ENCODE measurements at regions not wholly inside any gene's neighbourhood (a gene's known extent, or its start where the extent isn't known, plus 50 kb on each side); places are given as distances from the start of the nearest gene placed in this dataset.

DNA sequence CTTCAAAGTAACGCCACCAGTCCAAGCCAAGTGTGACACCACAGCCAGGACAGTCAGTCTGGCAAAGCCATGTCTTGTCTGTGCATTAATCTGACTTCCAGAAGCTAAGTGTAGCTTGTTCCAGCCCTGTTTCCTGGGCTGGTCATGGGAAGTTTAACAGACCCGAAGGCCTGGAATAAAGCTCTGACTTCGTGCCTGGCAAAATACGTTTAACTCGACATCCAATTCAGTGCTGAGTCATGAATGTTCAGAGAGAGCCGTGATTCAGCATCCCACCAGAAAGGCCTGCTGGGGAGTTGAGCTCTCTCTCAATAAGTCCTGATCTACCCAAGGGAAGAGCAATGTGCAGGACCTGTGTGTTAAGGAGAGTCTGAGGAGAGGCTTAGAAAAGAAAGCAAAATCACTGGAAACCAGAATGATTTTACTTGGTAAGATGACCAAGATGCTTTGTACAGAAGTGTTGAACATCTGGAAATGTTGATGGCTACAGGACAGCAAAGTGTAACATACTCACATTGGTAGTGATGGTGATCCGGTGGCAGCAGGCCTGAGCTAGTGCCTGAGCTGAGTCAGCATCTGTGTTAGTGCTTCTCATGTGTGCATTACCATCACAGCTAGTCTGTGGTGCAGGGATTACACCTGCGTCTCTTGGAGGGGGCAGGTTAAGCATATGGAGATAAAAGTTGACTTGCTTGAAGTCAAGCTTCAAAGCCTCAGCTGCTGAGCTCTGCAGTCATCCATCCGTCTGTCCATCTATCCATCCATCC, 743.7 kb upstream of the HS6ST1 start:
- H3K27ac Mint-ChIP-seq = no peak overlapping the region
- H3K27me3 Mint-ChIP-seq (ENCODE audit: insufficient read depth) = no peaks in the 10 kb centered on the region
- DNase-seq (ENCODE audit: low spot score) = no peak
- H3K4me1 Mint-ChIP-seq (ENCODE audit: low read depth) = peaks cover 9% of the 10 kb centered on the region
- intact Hi-C loops (cut with micrococcal nuclease) = no loop called here
- H3K9me3 Mint-ChIP-seq = no peaks in the 10 kb centered on the region
- no peaks in the 10 kb centered on the region for H3K36me3 Mint-ChIP-seq (ENCODE audit: low read depth)
- no peak overlapping the region for H3K4me3 Mint-ChIP-seq

DNA sequence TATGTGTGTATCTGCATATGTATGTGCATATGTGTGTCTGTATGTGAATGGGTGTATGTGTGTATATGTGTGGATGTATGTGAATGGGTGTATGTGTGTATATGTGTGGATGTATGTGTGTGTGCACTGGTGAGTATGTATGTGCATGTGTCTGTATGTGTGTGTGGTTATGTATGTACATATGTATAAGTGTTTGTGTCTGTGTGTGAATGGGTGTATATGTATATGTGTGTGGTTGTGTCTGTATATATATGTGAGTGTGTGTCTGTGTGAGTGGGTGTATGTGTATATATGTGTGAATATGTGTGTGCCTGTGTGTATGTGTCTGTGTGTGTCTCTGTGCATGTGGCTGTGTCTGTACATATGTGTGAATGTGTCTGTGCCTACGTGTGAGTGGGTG, 748.4 kb upstream of the HS6ST1 start:
- no peak overlapping the region for H3K27ac Mint-ChIP-seq

DNA sequence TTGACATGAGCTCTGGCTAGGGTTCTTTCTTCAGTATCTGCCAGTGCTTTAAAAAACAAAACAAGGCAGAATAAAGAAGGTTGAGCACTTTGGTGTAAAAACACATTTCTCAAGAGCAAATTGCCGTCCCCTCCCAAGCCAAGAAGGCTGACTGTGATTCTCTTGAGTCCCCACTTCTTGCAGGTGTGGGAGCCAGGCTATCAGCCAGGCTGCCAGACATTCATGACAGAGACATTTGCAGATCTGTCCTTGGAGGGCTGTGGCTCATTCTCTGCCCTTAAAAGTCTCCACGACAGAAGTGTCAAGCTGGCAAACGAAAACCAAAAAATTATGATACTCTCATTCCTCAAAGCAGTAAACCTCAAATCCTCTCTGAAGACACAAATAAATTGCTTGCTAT, 749.3 kb upstream of the HS6ST1 start:
- no peaks in the 10 kb centered on the region for H3K27me3 Mint-ChIP-seq (ENCODE audit: insufficient read depth)
- intact Hi-C loops (cut with micrococcal nuclease) = no loop called here

More for the DNA sequence above, 748.4 kb upstream of the HS6ST1 start:
- H3K4me1 Mint-ChIP-seq (ENCODE audit: low read depth) = no peaks in the 10 kb centered on the region
- no peak overlapping the region for H3K4me3 Mint-ChIP-seq
- no peaks in the 10 kb centered on the region for H3K36me3 Mint-ChIP-seq (ENCODE audit: low read depth)
- no peak for DNase-seq (ENCODE audit: low spot score)
- H3K9me3 Mint-ChIP-seq = no peaks in the 10 kb centered on the region
- intact Hi-C loops (cut with micrococcal nuclease) = no loop called here
- no peaks in the 10 kb centered on the region for H3K27me3 Mint-ChIP-seq (ENCODE audit: insufficient read depth)

DNA sequence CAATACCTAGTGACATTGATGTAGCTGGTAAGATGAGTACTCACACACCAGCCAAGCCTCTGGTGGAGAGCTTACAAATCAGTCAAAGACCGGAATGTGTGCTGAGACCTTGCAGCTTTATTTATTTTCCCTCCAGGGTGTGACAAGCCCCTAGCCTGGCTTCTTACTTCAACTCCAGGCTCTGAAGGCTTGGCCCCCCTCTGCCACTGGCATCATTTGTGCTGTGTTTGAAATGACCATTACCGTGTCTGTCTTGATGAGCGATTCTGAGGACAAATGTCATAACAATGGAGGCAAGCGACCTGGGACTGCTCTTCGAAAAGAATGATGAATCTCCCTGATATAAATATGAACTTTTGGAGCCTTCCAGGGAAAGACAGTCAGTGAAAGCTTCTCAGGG, 749.9 kb upstream of the HS6ST1 start:
- H3K27ac Mint-ChIP-seq = no peak overlapping the region
- H3K4me1 Mint-ChIP-seq (ENCODE audit: low read depth) = no peaks in the 10 kb centered on the region
- intact Hi-C loops (cut with micrococcal nuclease) = no loop called here
- no peaks in the 10 kb centered on the region for H3K36me3 Mint-ChIP-seq (ENCODE audit: low read depth)
- H3K27me3 Mint-ChIP-seq (ENCODE audit: insufficient read depth) = no peaks in the 10 kb centered on the region
- no peak for DNase-seq (ENCODE audit: low spot score)
- no peaks in the 10 kb centered on the region for H3K9me3 Mint-ChIP-seq
- H3K4me3 Mint-ChIP-seq = no peak overlapping the region

More for the DNA sequence above, 749.3 kb upstream of the HS6ST1 start:
- Mint-ChIP-seq H3K4me1 (ENCODE audit: low read depth) (no peaks in the 10 kb centered on the region), H3K4me3 (no peak overlapping the region), H3K27ac (no peak overlapping the region), H3K36me3 (ENCODE audit: low read depth) (no peaks in the 10 kb centered on the region), H3K9me3 (no peaks in the 10 kb centered on the region)
- DNase-seq (ENCODE audit: low spot score) = no peak

DNA sequence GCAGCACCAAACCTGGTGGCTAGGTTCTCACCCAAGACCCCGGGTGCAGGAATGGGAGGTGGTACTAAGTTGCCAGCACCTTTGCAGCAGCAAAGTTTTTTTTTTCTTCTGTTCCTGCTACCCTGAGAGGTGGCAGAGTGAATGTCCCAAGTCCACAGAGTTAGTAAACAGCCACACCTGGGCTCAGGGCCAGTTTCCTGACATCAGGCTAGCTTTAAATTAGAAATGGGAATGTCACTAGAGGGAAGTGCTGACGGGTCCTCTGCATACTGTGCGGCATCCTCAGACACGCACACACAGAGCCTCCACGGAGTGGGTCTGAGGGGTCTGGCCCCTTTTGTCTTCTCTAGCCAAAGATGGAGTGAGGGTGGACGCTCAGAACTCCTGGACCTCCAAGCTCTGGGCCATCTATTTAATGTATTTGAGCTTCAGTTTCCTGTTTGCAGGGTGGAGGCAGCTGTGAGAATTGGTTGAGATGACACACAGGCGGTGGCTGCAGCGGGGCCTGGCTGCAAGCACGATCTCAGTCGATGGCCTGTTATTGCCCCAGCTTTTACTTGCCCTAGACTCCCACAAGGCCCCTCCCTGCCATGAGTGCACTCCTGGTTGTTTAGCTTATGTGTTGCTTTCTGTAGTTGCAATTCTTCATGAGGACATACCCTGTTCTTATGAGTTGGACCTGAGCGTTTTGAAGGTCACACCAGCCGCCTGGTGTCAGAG, 751.4 kb upstream of the HS6ST1 start:
- H3K27me3 Mint-ChIP-seq (ENCODE audit: insufficient read depth) = no peaks in the 10 kb centered on the region

DNA sequence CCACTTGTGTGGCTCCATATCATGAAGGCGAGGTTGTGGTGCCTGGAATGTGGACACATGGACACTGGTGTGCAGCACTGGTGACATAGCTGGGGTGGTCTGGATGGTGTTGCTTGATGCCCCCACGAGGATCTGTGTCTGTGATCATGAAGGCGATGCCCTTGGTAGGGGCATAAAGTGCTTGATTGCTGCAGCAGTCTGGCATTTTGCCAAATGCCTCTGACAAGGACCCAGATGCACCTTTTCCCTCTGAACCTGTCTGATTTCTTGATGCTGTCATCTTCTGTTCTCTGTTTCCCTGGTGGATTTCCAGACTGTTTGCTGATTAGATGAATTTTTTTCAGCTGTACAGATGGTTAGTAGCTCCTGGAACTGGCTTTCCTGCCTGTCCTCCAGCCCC, 752.0 kb upstream of the HS6ST1 start:
- no peak overlapping the region for H3K27ac Mint-ChIP-seq
- H3K9me3 Mint-ChIP-seq = no peaks in the 10 kb centered on the region
- intact Hi-C loops (cut with micrococcal nuclease) = no loop called here
- H3K4me3 Mint-ChIP-seq = no peak overlapping the region
- no peak for DNase-seq (ENCODE audit: low spot score)
- no peaks in the 10 kb centered on the region for H3K36me3 Mint-ChIP-seq (ENCODE audit: low read depth)
- H3K27me3 Mint-ChIP-seq (ENCODE audit: insufficient read depth) = no peaks in the 10 kb centered on the region
- H3K4me1 Mint-ChIP-seq (ENCODE audit: low read depth) = no peaks in the 10 kb centered on the region

More for the DNA sequence above, 751.4 kb upstream of the HS6ST1 start:
- no peak overlapping the region for H3K4me3 Mint-ChIP-seq
- no peaks in the 10 kb centered on the region for H3K4me1 Mint-ChIP-seq (ENCODE audit: low read depth)
- DNase-seq (ENCODE audit: low spot score) = no peak
- no peaks in the 10 kb centered on the region for H3K9me3 Mint-ChIP-seq
- H3K27ac Mint-ChIP-seq = no peak overlapping the region
- intact Hi-C loops (cut with micrococcal nuclease) = no loop called here
- no peaks in the 10 kb centered on the region for H3K36me3 Mint-ChIP-seq (ENCODE audit: low read depth)

DNA sequence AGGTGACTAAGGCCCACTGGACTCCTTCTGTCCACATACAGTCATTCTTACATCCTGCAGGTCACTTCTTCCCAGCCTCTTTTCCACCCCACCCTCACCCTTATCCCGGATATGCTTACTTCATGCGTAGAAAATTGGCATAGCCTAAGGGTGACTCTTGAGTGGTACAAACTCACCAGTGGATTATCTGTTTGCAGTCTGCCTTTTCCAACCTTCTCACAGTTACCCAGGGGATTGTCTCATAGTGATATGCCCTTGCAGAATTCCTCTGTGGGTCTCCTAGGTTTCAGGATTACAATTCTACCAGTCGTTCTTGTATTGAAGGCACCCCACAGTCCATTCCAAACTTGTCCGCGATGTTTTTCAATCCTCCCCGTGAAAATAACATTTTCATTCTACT, 752.9 kb upstream of the HS6ST1 start:
- H3K27me3 Mint-ChIP-seq (ENCODE audit: insufficient read depth) = no peaks in the 10 kb centered on the region
- no peaks in the 10 kb centered on the region for H3K4me1 Mint-ChIP-seq (ENCODE audit: low read depth)
- intact Hi-C loops (cut with micrococcal nuclease) = no loop called here
- no peak overlapping the region for H3K27ac Mint-ChIP-seq
- DNase-seq (ENCODE audit: low spot score) = no peak
- no peak overlapping the region for H3K4me3 Mint-ChIP-seq
- no peaks in the 10 kb centered on the region for H3K36me3 Mint-ChIP-seq (ENCODE audit: low read depth)
- no peaks in the 10 kb centered on the region for H3K9me3 Mint-ChIP-seq

DNA sequence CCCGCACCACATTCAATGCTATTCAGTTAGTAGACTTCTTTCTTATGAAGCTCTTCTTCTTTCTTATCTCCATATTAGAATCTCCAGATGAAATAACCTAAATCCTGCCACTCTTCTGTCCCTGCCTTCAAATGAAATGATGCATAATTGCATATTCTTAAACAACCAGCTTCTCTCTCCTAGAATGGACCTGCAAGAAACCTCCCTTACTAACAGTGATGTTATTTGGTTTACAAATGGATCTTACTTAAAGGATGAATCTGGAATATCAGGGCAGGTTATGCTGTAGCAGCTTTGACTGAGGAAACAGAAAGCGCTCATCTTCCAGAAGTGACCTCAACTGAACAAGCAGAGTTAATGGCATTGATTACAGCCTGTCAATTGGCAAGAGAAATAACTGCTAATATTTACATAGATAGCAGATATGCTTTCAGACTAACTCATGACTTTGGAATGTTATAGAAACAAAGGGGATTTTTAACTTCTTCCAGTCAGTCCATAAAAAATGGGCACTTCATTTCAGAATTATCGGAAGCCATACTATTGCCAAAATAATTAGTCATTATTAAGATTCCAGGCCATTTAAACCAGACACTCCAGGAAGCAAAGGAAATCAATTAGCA, 755.7 kb upstream of the HS6ST1 start:
- Mint-ChIP-seq H3K9me3 (no peaks in the 10 kb centered on the region), H3K36me3 (ENCODE audit: low read depth) (no peaks in the 10 kb centered on the region), H3K4me1 (ENCODE audit: low read depth) (no peaks in the 10 kb centered on the region), H3K4me3 (no peak overlapping the region), H3K27ac (no peak overlapping the region), H3K27me3 (ENCODE audit: insufficient read depth) (no peaks in the 10 kb centered on the region)
- DNase-seq (ENCODE audit: low spot score) = no peak
- intact Hi-C loops (cut with micrococcal nuclease) = no loop called here

DNA sequence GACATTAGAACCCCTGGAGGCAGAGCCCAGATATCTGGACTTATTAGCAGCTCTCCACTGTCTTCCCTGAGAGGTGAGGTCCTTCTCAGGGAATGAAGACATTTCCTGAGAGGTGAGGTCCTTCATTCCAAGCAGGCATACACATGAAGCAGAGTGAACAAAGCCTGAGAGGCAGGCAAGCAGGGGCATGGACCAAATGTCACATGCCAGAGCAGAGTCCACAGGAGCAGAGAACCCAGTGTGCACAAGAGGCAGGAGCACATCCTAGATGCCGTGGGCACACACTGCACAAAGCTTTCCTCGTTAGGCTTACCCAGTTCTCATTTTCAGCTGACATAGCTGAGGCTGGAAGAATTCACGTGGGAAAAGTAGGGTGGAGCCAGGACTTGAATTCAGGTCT, 759.9 kb upstream of the HS6ST1 start:
- Mint-ChIP-seq H3K4me3 (no peak overlapping the region), H3K27me3 (ENCODE audit: insufficient read depth) (peaks cover 1% of the 10 kb centered on the region), H3K9me3 (no peaks in the 10 kb centered on the region), H3K4me1 (ENCODE audit: low read depth) (no peaks in the 10 kb centered on the region), H3K36me3 (ENCODE audit: low read depth) (no peaks in the 10 kb centered on the region), H3K27ac (no peak overlapping the region)
- intact Hi-C loops (cut with micrococcal nuclease) = no loop called here
- DNase-seq (ENCODE audit: low spot score) = no peak

DNA sequence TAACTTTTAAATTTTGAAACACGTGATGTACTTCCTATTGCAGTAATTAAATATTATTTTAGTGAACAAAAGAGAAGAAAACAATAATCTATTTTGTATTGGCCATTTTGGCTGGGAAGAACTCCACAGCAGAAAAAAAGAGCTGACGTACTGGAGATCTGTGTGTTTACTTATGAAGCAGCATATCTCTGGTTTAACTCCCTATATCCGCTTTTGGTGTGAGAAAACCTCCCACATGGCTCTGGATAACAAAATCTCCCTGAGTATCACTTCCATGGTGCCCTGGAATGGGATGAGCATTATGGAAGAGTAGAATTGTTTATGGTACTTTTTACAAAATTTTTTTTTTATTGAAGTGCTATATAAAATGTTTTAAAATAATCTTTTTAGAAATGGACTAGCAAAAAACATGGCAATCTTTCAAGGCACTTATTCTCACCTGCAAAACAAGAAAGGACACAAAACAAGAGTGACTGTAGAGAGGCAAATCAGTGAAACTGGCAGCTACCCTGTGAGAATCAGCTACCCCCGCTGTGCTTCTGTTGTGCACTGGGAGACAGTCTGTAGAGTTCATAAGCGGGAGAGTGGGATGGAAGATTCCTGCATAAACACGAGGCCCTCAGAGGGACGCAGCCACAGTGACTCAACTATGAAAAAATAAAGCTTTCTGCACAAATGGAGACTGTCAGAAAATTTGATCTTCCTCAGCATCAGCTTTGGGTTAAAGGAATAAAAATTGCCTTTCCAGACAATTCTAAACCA, 762.2 kb upstream of the HS6ST1 start:
- Mint-ChIP-seq H3K36me3 (ENCODE audit: low read depth) (no peaks in the 10 kb centered on the region), H3K4me3 (no peak overlapping the region), H3K27ac (no peak overlapping the region), H3K9me3 (no peaks in the 10 kb centered on the region), H3K27me3 (ENCODE audit: insufficient read depth) (peaks cover 3% of the 10 kb centered on the region), H3K4me1 (ENCODE audit: low read depth) (no peaks in the 10 kb centered on the region)
- no peak for DNase-seq (ENCODE audit: low spot score)
- intact Hi-C loops (cut with micrococcal nuclease) = no loop called here

DNA sequence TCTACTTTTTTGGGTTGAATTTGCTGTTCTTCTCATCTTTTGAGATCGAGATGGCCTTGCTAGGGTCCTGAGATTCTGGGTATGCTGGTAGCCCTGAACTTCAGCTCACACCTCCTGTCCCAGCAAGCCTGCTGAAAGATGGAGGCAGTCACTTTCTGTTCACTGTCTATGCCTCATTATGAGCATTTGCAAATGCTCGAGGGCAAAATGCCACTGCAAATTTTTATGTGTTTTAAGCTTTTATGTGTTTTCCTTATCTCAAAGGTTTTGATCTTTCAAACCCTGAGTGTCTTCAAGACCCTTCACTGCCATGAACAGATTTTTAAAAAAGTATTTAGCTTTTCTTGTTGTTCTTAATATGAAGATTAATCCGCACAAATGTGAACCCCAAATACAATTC, 766.7 kb upstream of the HS6ST1 start:
- intact Hi-C loops (cut with micrococcal nuclease) = no loop called here
- DNase-seq (ENCODE audit: low spot score) = no peak
- H3K27me3 Mint-ChIP-seq (ENCODE audit: insufficient read depth) = peaks cover 11% of the 10 kb centered on the region

DNA sequence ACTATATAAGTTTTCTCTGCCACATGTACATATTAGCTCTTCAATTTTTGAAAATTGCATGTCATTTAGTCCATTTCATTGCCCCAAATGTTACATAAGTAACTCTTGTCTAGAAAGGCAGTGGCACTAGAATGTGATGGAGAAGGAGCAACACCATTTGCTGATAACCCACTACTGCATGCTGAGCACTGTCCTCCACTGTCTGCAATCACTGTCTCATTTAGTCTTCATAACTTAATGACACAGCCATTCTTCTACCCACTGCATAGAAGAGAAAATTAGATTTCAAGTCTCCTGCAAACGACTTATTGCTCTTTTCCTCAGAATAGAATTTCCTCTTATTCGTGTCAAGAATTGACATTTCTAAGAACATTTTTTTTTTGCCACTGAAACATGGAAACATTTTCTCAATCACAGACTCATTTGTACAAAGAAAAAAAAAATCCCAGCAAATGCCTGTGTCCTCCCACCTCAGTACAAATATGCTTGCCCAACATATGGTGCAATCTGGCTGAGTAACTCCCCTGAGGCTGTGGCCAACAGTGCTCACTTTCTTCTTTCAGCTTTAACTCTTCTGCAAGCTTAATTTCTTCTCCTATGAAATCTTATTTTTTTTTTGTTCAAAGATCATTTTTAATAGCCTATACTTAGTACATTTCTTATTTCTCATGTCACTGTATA, 768.6 kb upstream of the HS6ST1 start:
- no peak overlapping the region for H3K27ac Mint-ChIP-seq
- H3K9me3 Mint-ChIP-seq = no peaks in the 10 kb centered on the region
- no peak overlapping the region for H3K4me3 Mint-ChIP-seq
- H3K27me3 Mint-ChIP-seq (ENCODE audit: insufficient read depth) = peaks cover 11% of the 10 kb centered on the region
- intact Hi-C loops (cut with micrococcal nuclease) = no loop called here
- no peaks in the 10 kb centered on the region for H3K36me3 Mint-ChIP-seq (ENCODE audit: low read depth)
- no peak for DNase-seq (ENCODE audit: low spot score)
- H3K4me1 Mint-ChIP-seq (ENCODE audit: low read depth) = no peaks in the 10 kb centered on the region

More for the DNA sequence above, 766.7 kb upstream of the HS6ST1 start:
- Mint-ChIP-seq H3K27ac (no peak overlapping the region), H3K4me1 (ENCODE audit: low read depth) (no peaks in the 10 kb centered on the region), H3K36me3 (ENCODE audit: low read depth) (no peaks in the 10 kb centered on the region), H3K9me3 (no peaks in the 10 kb centered on the region), H3K4me3 (no peak overlapping the region)

All from activated T-helper 1 cell treated with anti-CD3 and anti-CD28 coated beads, Interleukin-12 subunit alpha, Interleukin-12 subunit beta, Interleukin-2, Interleukin-4 antibody, amounts not matched to agents 30 ng/mL and 10 ng/mL and 1 ng/mL, durations not matched to agents 14 hours and 24 hours and 36 hours (primary cell).